ENCODE measurements at regions not wholly inside any gene's neighbourhood (a gene's known extent, or its start where the extent isn't known, plus 50 kb on each side); places are given as distances from the start of the nearest gene placed in this dataset.

DNA sequence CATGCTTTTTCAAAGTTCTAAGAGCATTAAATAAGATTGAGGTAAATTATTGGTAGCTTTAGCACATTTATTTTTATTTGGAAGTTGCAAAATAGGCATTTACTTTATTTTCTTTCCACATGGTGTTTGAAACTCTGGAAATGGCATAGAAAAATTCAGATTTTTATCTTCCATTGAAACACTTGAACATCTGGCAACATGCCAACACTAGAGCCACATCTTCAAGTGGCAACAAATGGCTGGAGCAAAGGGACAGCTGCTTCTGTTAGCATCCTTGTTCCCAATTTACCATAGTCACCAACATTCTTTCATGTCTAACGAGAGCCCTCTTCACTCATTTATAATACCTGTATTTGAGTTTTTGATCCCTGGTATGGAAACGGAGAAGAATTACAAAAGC lies 539.9 kb downstream of the ZNF608 start:
- TF ChIP-seq, protein P1, sequence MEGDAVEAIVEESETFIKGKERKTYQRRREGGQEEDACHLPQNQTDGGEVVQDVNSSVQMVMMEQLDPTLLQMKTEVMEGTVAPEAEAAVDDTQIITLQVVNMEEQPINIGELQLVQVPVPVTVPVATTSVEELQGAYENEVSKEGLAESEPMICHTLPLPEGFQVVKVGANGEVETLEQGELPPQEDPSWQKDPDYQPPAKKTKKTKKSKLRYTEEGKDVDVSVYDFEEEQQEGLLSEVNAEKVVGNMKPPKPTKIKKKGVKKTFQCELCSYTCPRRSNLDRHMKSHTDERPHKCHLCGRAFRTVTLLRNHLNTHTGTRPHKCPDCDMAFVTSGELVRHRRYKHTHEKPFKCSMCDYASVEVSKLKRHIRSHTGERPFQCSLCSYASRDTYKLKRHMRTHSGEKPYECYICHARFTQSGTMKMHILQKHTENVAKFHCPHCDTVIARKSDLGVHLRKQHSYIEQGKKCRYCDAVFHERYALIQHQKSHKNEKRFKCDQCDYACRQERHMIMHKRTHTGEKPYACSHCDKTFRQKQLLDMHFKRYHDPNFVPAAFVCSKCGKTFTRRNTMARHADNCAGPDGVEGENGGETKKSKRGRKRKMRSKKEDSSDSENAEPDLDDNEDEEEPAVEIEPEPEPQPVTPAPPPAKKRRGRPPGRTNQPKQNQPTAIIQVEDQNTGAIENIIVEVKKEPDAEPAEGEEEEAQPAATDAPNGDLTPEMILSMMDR (optimal IDR thresholded peaks at IDR 0.05 in 1 of 3, IDR thresholded peaks at IDR 0.05 in 1 of 3, conservative IDR thresholded peaks at IDR 0.05 in 1 of 3; ENCODE audit: extremely low read depth in 1 of 3, insufficient read depth in 2 of 3, low read length in 3 of 3): no peak
- TF ChIP-seq EZH2 (IDR thresholded peaks at IDR 0.05; ENCODE audit: low read length): no peak
- no peaks in the 10 kb centered on the region for H3K4me1 ChIP-seq (ENCODE audit: control insufficient read depth, extremely low read depth, insufficient read depth, low read length)
- no peaks in the 10 kb centered on the region for H3K27me3 ChIP-seq (ENCODE audit: control insufficient read depth, extremely low read depth, insufficient read depth, low read length)
- no peaks in the 10 kb centered on the region for H3K79me2 ChIP-seq (ENCODE audit: control insufficient read depth, insufficient read depth, low read length)
- peaks cover 6% of the 10 kb centered on the region for H3K9me3 ChIP-seq (ENCODE audit: control insufficient read depth, low read depth, low read length)
- H3K27ac ChIP-seq (ENCODE audit: control insufficient read depth, insufficient read depth, low read length): no peak overlapping the region
- no peak overlapping the region for H2AFZ ChIP-seq (ENCODE audit: control insufficient read depth, low read length)
- DNase-seq (ENCODE audit: low read depth, low spot score) (no peak), FAIRE-seq (no peak)
- no peaks in the 10 kb centered on the region for H3K36me3 ChIP-seq (ENCODE audit: control insufficient read depth in 2 of 2, extremely low read depth in 1 of 2, insufficient read depth in 2 of 2, low read length in 2 of 2)
- dilution Hi-C loops (cut with MboI; ENCODE audit: extremely low pct_ligation_motif_present, low sequenced_read_pairs): no loop called here
- H3K9ac ChIP-seq (ENCODE audit: control insufficient read depth, extremely low read depth, insufficient read depth, low read length): no peak overlapping the region
- H3K9me1 ChIP-seq (ENCODE audit: control insufficient read depth, extremely low read depth, insufficient read depth, low read length): no peaks in the 10 kb centered on the region
- H4K20me1 ChIP-seq (ENCODE audit: control insufficient read depth, extremely low read depth, insufficient read depth, low read length): no peaks in the 10 kb centered on the region
- no peak overlapping the region for H3K4me3 ChIP-seq (ENCODE audit: control insufficient read depth in 2 of 3, extremely low read depth in 1 of 3, insufficient read depth in 2 of 3, low read depth in 1 of 3, low read length in 3 of 3)
- no peak overlapping the region for H3K4me2 ChIP-seq (ENCODE audit: control insufficient read depth, extremely low read depth, insufficient read depth, low read depth, low read length)

DNA sequence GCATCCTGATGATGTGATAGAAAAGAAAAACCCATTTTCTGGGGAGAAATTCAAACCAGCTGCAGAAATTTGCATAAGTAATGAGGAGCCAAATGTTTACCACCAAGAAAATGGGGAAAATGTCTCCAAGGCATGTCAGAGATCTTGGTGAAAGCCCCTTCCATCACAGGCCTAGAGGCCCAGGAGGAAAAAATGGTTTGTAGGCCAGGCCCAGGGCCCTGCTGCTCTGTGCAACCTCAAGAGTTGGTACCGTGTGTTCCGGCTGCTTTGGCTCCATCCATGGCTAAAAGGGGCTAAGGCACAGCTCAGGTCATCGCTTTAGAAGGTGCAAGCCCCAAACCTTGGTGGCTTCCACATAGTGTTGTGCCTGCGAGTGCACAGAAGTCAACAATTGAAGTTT lies 543.1 kb downstream of the ZNF608 start:
- Histone ChIP-seq H2AFZ (ENCODE audit: control insufficient read depth, low read length) (no peak overlapping the region), H3K36me3 (ENCODE audit: control insufficient read depth in 2 of 2, extremely low read depth in 1 of 2, insufficient read depth in 2 of 2, low read length in 2 of 2) (no peaks in the 10 kb centered on the region), H3K4me2 (ENCODE audit: control insufficient read depth, extremely low read depth, insufficient read depth, low read depth, low read length) (no peak overlapping the region), H4K20me1 (ENCODE audit: control insufficient read depth, extremely low read depth, insufficient read depth, low read length) (no peaks in the 10 kb centered on the region), H3K4me3 (ENCODE audit: control insufficient read depth in 2 of 3, extremely low read depth in 1 of 3, insufficient read depth in 2 of 3, low read depth in 1 of 3, low read length in 3 of 3) (no peak overlapping the region), H3K79me2 (ENCODE audit: control insufficient read depth, insufficient read depth, low read length) (no peaks in the 10 kb centered on the region), H3K9me1 (ENCODE audit: control insufficient read depth, extremely low read depth, insufficient read depth, low read length) (no peaks in the 10 kb centered on the region), H3K9ac (ENCODE audit: control insufficient read depth, extremely low read depth, insufficient read depth, low read length) (no peak overlapping the region), H3K27me3 (ENCODE audit: control insufficient read depth, extremely low read depth, insufficient read depth, low read length) (no peaks in the 10 kb centered on the region), H3K27ac (ENCODE audit: control insufficient read depth, insufficient read depth, low read length) (no peak overlapping the region), H3K9me3 (ENCODE audit: control insufficient read depth, low read depth, low read length) (peaks cover 6% of the 10 kb centered on the region), H3K4me1 (ENCODE audit: control insufficient read depth, extremely low read depth, insufficient read depth, low read length) (peaks cover 6% of the 10 kb centered on the region)
- no peak for TF ChIP-seq EZH2 (IDR thresholded peaks at IDR 0.05; ENCODE audit: low read length)
- TF ChIP-seq, protein P1 (optimal IDR thresholded peaks at IDR 0.05 in 1 of 3, IDR thresholded peaks at IDR 0.05 in 1 of 3, conservative IDR thresholded peaks at IDR 0.05 in 1 of 3; ENCODE audit: extremely low read depth in 1 of 3, insufficient read depth in 2 of 3, low read length in 3 of 3): no peak
- dilution Hi-C loops (cut with MboI; ENCODE audit: extremely low pct_ligation_motif_present, low sequenced_read_pairs): no loop called here
- DNase-seq (ENCODE audit: low read depth, low spot score): no peak
- FAIRE-seq: no peak

All from keratinocyte (primary cell).